Stimulated activated effector memory CD8-positive, alpha-beta T cell treated with anti-CD3 and anti-CD28 coated beads, Interleukin-12 subunit alpha, Interleukin-12 subunit beta, amount 100 ng/mL, for 72 hours (primary cell): ENCODE measurements at regions not wholly inside any gene's neighbourhood (a gene's known extent, or its start where the extent isn't known, plus 50 kb on each side); places are given as distances from the start of the nearest gene placed in this dataset.
"Not testable (repeated sequence)": the region's sequence is repeated elsewhere in the genome, so short reads cannot be mapped to it uniquely, and the experiment has no call there.

Source experiments
- ATAC-seq: fragments of 150-1000 bp; cut with Tn5 transposase; 2 replicates; pipeline ENCODE4 v1.10.0; 2021
- DNase-seq, 2 donors: peaks; one replicate each; pipeline ENCODE4 v3.0.0; 2021 to 2022; ENCODE audit warnings: low spot score in 2 of 2
- H3K27ac Mint-ChIP-seq: one replicate; pipeline ENCODE4 v1.8.0; 2022; ENCODE audit warnings: mild to moderate bottlenecking, mixed read lengths
- H3K36me3 Mint-ChIP-seq: one replicate; pipeline ENCODE4 v1.8.0; 2022; ENCODE audit warnings: mild to moderate bottlenecking, mixed read lengths
- H3K4me1 Mint-ChIP-seq: one replicate; pipeline ENCODE4 v1.8.0; 2022; ENCODE audit warnings: mixed read lengths
- H3K4me3 Mint-ChIP-seq: one replicate; pipeline ENCODE4 v1.8.0; 2022; ENCODE audit warnings: mild to moderate bottlenecking, mixed read lengths
- H3K9me3 Mint-ChIP-seq: one replicate; pipeline ENCODE4 v1.8.0; 2022; ENCODE audit warnings: mixed read lengths

- Mint-ChIP-seq H3K4me1 (no peaks in the 10 kb centered on the region), H3K4me3 (no peak overlapping the region), H3K9me3 (peaks cover 17% of the 10 kb centered on the region), H3K36me3 (no peaks in the 10 kb centered on the region), H3K27ac (no peak overlapping the region)
- DNase-seq: no peak
- no peak for ATAC-seq
Measured at GRCh38 chr4:62470421-62470983, 1270.4 kb downstream of the ADGRL3 start.

- Mint-ChIP-seq H3K27ac (no peak overlapping the region), H3K4me3 (no peak overlapping the region), H3K36me3 (no peaks in the 10 kb centered on the region), H3K4me1 (no peaks in the 10 kb centered on the region), H3K9me3 (peaks cover 17% of the 10 kb centered on the region)
- no peak for DNase-seq
- no peak for ATAC-seq
Measured at GRCh38 chr4:62470020-62470419, 1269.9 kb downstream of the ADGRL3 start.

- Mint-ChIP-seq H3K4me3 (no peak overlapping the region), H3K9me3 (peaks cover 12% of the 10 kb centered on the region), H3K27ac (no peak overlapping the region), H3K4me1 (no peaks in the 10 kb centered on the region), H3K36me3 (no peaks in the 10 kb centered on the region)
- ATAC-seq: no peak
- DNase-seq: no peak
Measured at GRCh38 chr4:62461961-62462360, 1261.8 kb downstream of the ADGRL3 start.

GRCh38 chr4:62460329-62460728 is 1260.2 kb downstream of the ADGRL3 start:
- Mint-ChIP-seq H3K4me1 (no peaks in the 10 kb centered on the region), H3K9me3 (peaks cover 13% of the 10 kb centered on the region), H3K27ac (no peak overlapping the region), H3K36me3 (no peaks in the 10 kb centered on the region), H3K4me3 (no peak overlapping the region)
- no peak for ATAC-seq
- no peak for DNase-seq

GRCh38 chr4:62457356-62457755 is 1257.2 kb downstream of the ADGRL3 start:
- peaks cover 14% of the 10 kb centered on the region for H3K9me3 Mint-ChIP-seq
- H3K4me1 Mint-ChIP-seq: no peaks in the 10 kb centered on the region
- DNase-seq (no peak), ATAC-seq (no peak)
- no peak overlapping the region for H3K27ac Mint-ChIP-seq
- H3K36me3 Mint-ChIP-seq: no peaks in the 10 kb centered on the region
- H3K4me3 Mint-ChIP-seq: no peak overlapping the region

- Mint-ChIP-seq H3K9me3 (peaks cover 17% of the 10 kb centered on the region), H3K4me1 (no peaks in the 10 kb centered on the region), H3K27ac (no peak overlapping the region), H3K4me3 (no peak overlapping the region), H3K36me3 (no peaks in the 10 kb centered on the region)
- ATAC-seq (no peak), DNase-seq (no peak)
Measured at GRCh38 chr4:62455871-62456270, 1255.7 kb downstream of the ADGRL3 start.

- DNase-seq (no peak), ATAC-seq (no peak)
- Mint-ChIP-seq H3K27ac (no peak overlapping the region), H3K4me3 (no peak overlapping the region), H3K9me3 (peaks cover 11% of the 10 kb centered on the region), H3K36me3 (no peaks in the 10 kb centered on the region), H3K4me1 (no peaks in the 10 kb centered on the region)
Measured at GRCh38 chr4:62454535-62454934, 1254.4 kb downstream of the ADGRL3 start.

- Mint-ChIP-seq H3K36me3 (no peaks in the 10 kb centered on the region), H3K4me3 (no peak overlapping the region), H3K4me1 (no peaks in the 10 kb centered on the region), H3K9me3 (peaks cover 9% of the 10 kb centered on the region), H3K27ac (no peak overlapping the region)
- DNase-seq: no peak
- no peak for ATAC-seq
Measured at GRCh38 chr4:62450740-62451139, 1250.6 kb downstream of the ADGRL3 start.

GRCh38 chr4:62449538-62449937 is 1249.4 kb downstream of the ADGRL3 start:
- no peak for DNase-seq
- ATAC-seq: no peak
- Mint-ChIP-seq H3K27ac (no peak overlapping the region), H3K36me3 (no peaks in the 10 kb centered on the region), H3K4me1 (no peaks in the 10 kb centered on the region), H3K9me3 (peaks cover 11% of the 10 kb centered on the region), H3K4me3 (no peak overlapping the region)

- Mint-ChIP-seq H3K27ac (no peak overlapping the region), H3K4me1 (no peaks in the 10 kb centered on the region)
- ATAC-seq: no peak
Measured at GRCh38 chr4:62448911-62449310, 1248.8 kb downstream of the ADGRL3 start.

GRCh38 chr4:62439051-62439450 is 1238.9 kb downstream of the ADGRL3 start:
- H3K4me1 Mint-ChIP-seq: no peaks in the 10 kb centered on the region
- no peaks in the 10 kb centered on the region for H3K36me3 Mint-ChIP-seq
- peaks cover 24% of the 10 kb centered on the region for H3K9me3 Mint-ChIP-seq
- no peak overlapping the region for H3K4me3 Mint-ChIP-seq
- DNase-seq (no peak), ATAC-seq (no peak)
- no peak overlapping the region for H3K27ac Mint-ChIP-seq

More at GRCh38 chr4:62448911-62449310, 1248.8 kb downstream of the ADGRL3 start:
- no peak overlapping the region for H3K4me3 Mint-ChIP-seq
- peaks cover 11% of the 10 kb centered on the region for H3K9me3 Mint-ChIP-seq
- DNase-seq: no peak
- H3K36me3 Mint-ChIP-seq: no peaks in the 10 kb centered on the region

- Mint-ChIP-seq H3K4me3 (no peak overlapping the region), H3K9me3 (peaks cover 14% of the 10 kb centered on the region), H3K4me1 (no peaks in the 10 kb centered on the region), H3K36me3 (no peaks in the 10 kb centered on the region), H3K27ac (no peak overlapping the region)
- ATAC-seq: no peak
- no peak for DNase-seq
Measured at GRCh38 chr4:62434921-62435320, 1234.8 kb downstream of the ADGRL3 start.

- not testable (repeated sequence) for ATAC-seq, H3K36me3 Mint-ChIP-seq, H3K4me1 Mint-ChIP-seq, H3K4me3 Mint-ChIP-seq, H3K27ac Mint-ChIP-seq, DNase-seq
- peaks cover 10% of the 10 kb centered on the region for H3K9me3 Mint-ChIP-seq
Measured at GRCh38 chr4:62431513-62432231, 1231.5 kb downstream of the ADGRL3 start.

GRCh38 chr4:62429297-62429696 is 1229.2 kb downstream of the ADGRL3 start:
- H3K9me3 Mint-ChIP-seq: peaks cover 7% of the 10 kb centered on the region
- ATAC-seq (no peak), DNase-seq (no peak)
- no peaks in the 10 kb centered on the region for H3K36me3 Mint-ChIP-seq
- no peak overlapping the region for H3K4me3 Mint-ChIP-seq
- H3K4me1 Mint-ChIP-seq: no peaks in the 10 kb centered on the region
- no peak overlapping the region for H3K27ac Mint-ChIP-seq

- no peak overlapping the region for H3K27ac Mint-ChIP-seq
- peaks cover 24% of the 10 kb centered on the region for H3K9me3 Mint-ChIP-seq
- H3K36me3 Mint-ChIP-seq: no peaks in the 10 kb centered on the region
- H3K4me3 Mint-ChIP-seq: no peak overlapping the region
- no peaks in the 10 kb centered on the region for H3K4me1 Mint-ChIP-seq
- no peak for ATAC-seq
- DNase-seq: no peak
Measured at GRCh38 chr4:62415256-62415655, 1215.1 kb downstream of the ADGRL3 start.

- H3K9me3 Mint-ChIP-seq: peaks cover 23% of the 10 kb centered on the region
- H3K27ac Mint-ChIP-seq: no peak overlapping the region
- H3K4me1 Mint-ChIP-seq: no peaks in the 10 kb centered on the region
- DNase-seq: no peak
- H3K36me3 Mint-ChIP-seq: no peaks in the 10 kb centered on the region
- H3K4me3 Mint-ChIP-seq: no peak overlapping the region
- no peak for ATAC-seq
Measured at GRCh38 chr4:62414563-62414962, 1214.4 kb downstream of the ADGRL3 start.
